GM12891 (cell line): ENCODE measurements at regions not wholly inside any gene's neighbourhood (a gene's known extent, or its start where the extent isn't known, plus 50 kb on each side); places are given as distances from the start of the nearest gene placed in this dataset.

ENCODE experiments used
- POLR2A ChIP-seq: IDR thresholded peaks from 2 replicates; pipeline ENCODE4 v1.6.1; 2011; ENCODE audit warnings: low read depth, low read length, control low read depth
- POLR2AphosphoS5 ChIP-seq: IDR thresholded peaks from 2 replicates; pipeline ENCODE4 v1.6.1; 2011; ENCODE audit warnings: low read depth, low read length, control low read depth

- no peak for TF ChIP-seq POLR2A
- no peak for TF ChIP-seq POLR2AphosphoS5
Observed at GRCh38 chr2:228945710-228946109, 325.4 kb downstream of the PID1 start.
